B cell (primary cell): ENCODE measurements at regions not wholly inside any gene's neighbourhood (a gene's known extent, or its start where the extent isn't known, plus 50 kb on each side); places are given as distances from the start of the nearest gene placed in this dataset.

Experiments used
- ATAC-seq: fragments of 200-7000 bp; cut with Tn5 transposase; one replicate; pipeline ENCODE4 v1.10.0; 2021; ENCODE audit warnings: low read depth, mild to moderate bottlenecking, moderate number of reproducible peaks, moderate library complexity
- CTCF ChIA-PET: fragments of 350-600 bp; sonication (Branson Sonifier 250); formaldehyde crosslinking; loops from one replicate; lab custom pipeline; 2021; ENCODE audit warnings: antibody characterized with exemption, inconsistent platforms; lab: Charles Lee
- POLR2A ChIA-PET: fragments of 350-600 bp; sonication (Branson Sonifier 250); formaldehyde crosslinking; loops from one replicate; lab custom pipeline; 2021; ENCODE audit warnings: antibody characterized with exemption; lab: Charles Lee
- DNase-seq: peaks from one replicate; pipeline ENCODE4 v3.0.0; 2013
- H2AFZ ChIP-seq: 2 replicates; pipeline ENCODE4 v1.6.1; 2012; ENCODE audit warnings: mild to moderate bottlenecking, low read depth, low read length; ENCODE audit not compliant: insufficient read depth, poor library complexity, severe bottlenecking
- H3K27ac ChIP-seq, 2 donors: 1 replicate in 1 of 2; 2 replicates in 1 of 2; pipeline ENCODE4 v1.5.1; 2012 to 2013; ENCODE audit warnings: low read length in 2 of 2, mild to moderate bottlenecking in 2 of 2, moderate library complexity in 1 of 2
- H3K27me3 ChIP-seq, 4 experiments: fragments of 200-600 bp in 1 of 4; sonication (generic) in 1 of 4; replicated peaks in 1 of 4; 1 replicate in 2 of 4; 2 replicates in 2 of 4; pipeline versions ENCODE4 v1.6.1 to v1.7.0; 2013 to 2016; ENCODE audit warnings: low read length in 3 of 4, mild to moderate bottlenecking in 2 of 4, mixed read lengths in 1 of 4, moderate library complexity in 1 of 4; ENCODE audit not compliant: insufficient read depth in 4 of 4, control insufficient read depth in 3 of 4; ENCODE audit errors: control extremely low read depth in 1 of 4
- H3K36me3 ChIP-seq, 2 experiments: replicated peaks in 1 of 2; 1 replicate in 1 of 2; 2 replicates in 1 of 2; pipeline versions ENCODE4 v1.6.1 to v1.7.1; 2013; ENCODE audit warnings: low read length in 1 of 2; ENCODE audit not compliant: insufficient read depth in 2 of 2, control insufficient read depth in 1 of 2; ENCODE audit errors: control extremely low read depth in 1 of 2, extremely low read depth in 1 of 2
- H3K4me1 ChIP-seq, 2 donors: fragments of 200-600 bp in 1 of 2; sonication (generic) in 1 of 2; 1 replicate in 1 of 2; 2 replicates in 1 of 2; pipeline versions ENCODE4 v1.5.1 to v1.6.1; 2013 to 2017; ENCODE audit warnings: low read length in 2 of 2; ENCODE audit not compliant: control insufficient read depth in 2 of 2, insufficient read depth in 2 of 2
- H3K4me2 ChIP-seq: replicated peaks from 2 replicates; pipeline ENCODE3; 2012; ENCODE audit warnings: mild to moderate bottlenecking, low read depth, low read length; ENCODE audit not compliant: poor library complexity, severe bottlenecking
- H3K4me3 ChIP-seq, 5 experiments: fragments of 200-600 bp in 1 of 5; sonication (generic) in 1 of 5; 1 replicate in 3 of 5; 2 replicates in 2 of 5; pipeline versions ENCODE4 v1.5.1 to v1.7.0; 2011 to 2016; ENCODE audit warnings: low read length in 4 of 5, mild to moderate bottlenecking in 4 of 5, low read depth in 2 of 5, control low read depth in 1 of 5, moderate library complexity in 1 of 5; ENCODE audit not compliant: insufficient read depth in 1 of 5; ENCODE audit errors: control extremely low read depth in 1 of 5, extremely low read depth in 1 of 5
- H3K79me2 ChIP-seq: fragments of 200-600 bp; sonication (generic); one replicate; pipeline ENCODE4 v1.6.0; 2016; ENCODE audit warnings: low read length; ENCODE audit not compliant: control insufficient read depth, insufficient read depth
- H3K9ac ChIP-seq: fragments of 200-600 bp; sonication (generic); 2 replicates; pipeline ENCODE4 v1.6.1; 2017; ENCODE audit warnings: mild to moderate bottlenecking, low read length, moderate library complexity
- H3K9me3 ChIP-seq, 3 donors: one replicate each; pipeline versions ENCODE4 v1.6.1 to v1.7.1; 2013; ENCODE audit warnings: low read length in 2 of 3; ENCODE audit not compliant: control insufficient read depth in 2 of 3, insufficient read depth in 1 of 3; ENCODE audit errors: control extremely low read depth in 1 of 3
- H4K20me1 ChIP-seq: 2 replicates; pipeline ENCODE4 v1.6.0; 2012; ENCODE audit warnings: mild to moderate bottlenecking, low read length; ENCODE audit not compliant: insufficient read depth, control insufficient read depth, poor library complexity, severe bottlenecking
- H3K27ac Mint-ChIP-seq: one replicate; pipeline ENCODE4 v1.8.0; 2021; ENCODE audit warnings: mixed read lengths
- H3K27me3 Mint-ChIP-seq: one replicate; pipeline ENCODE4 v1.8.0; 2021; ENCODE audit warnings: mixed read lengths
- H3K4me1 Mint-ChIP-seq: one replicate; pipeline ENCODE4 v1.8.0; 2021; ENCODE audit warnings: mixed read lengths
- H3K4me3 Mint-ChIP-seq: one replicate; pipeline ENCODE4 v1.8.0; 2021; ENCODE audit warnings: mixed read lengths
- H3K9me3 Mint-ChIP-seq: one replicate; pipeline ENCODE4 v1.8.0; 2022; ENCODE audit warnings: mixed read lengths; ENCODE audit not compliant: insufficient read depth
- EZH2 ChIP-seq: IDR thresholded peaks from 2 replicates; pipeline ENCODE4 v1.6.1; 2012; ENCODE audit warnings: borderline replicate concordance, low read depth, mild to moderate bottlenecking, moderate library complexity, low read length; ENCODE audit not compliant: insufficient read depth, poor library complexity, severe bottlenecking
- WGBS: methylation state at CpG from one replicate; pipeline ENCODE4 v1.1.5; 2013; ENCODE audit warnings: missing lambda C conversion rate; ENCODE audit not compliant: insufficient coverage; 5-methylcytosine and 5-hydroxymethylcytosine counted together
- intact Hi-C: fragments of 100-400 bp; cut with micrococcal nuclease; formaldehyde crosslinking; loops from one replicate; pipeline ENCODE4 v1.10.0; 2022
- TF ChIP-seq, protein P1 (sequence below): fragments of 200-600 bp; IDR thresholded peaks from one replicate; pipeline ENCODE4 v1.8.0; 2022; ENCODE audit warnings: antibody characterized with exemption, mild to moderate bottlenecking

DNA sequence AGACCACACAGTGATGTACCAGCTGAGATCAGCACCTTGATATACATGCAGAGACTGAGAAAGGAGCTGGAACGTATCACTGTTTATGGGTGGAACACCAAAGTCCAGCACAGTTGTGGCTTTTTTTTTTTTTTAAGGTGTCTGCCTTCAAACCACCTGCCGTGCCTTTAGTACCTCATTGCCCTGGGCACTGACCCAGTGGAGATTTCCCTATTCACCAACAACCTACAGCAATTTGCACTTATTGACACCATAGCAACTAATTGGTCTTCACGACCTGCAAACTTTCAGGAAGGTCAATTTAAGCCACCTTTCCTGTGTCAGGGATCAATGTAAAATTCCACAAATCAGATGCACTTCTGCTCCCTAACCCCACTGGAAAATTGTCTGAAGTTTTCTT, 181.6 kb upstream of the ADGRL2 start:
- intact Hi-C loops, result no loop called here
- H3K9me3 Mint-ChIP-seq, result no peaks in the 10 kb centered on the region
- no peaks in the 10 kb centered on the region for H3K4me1 Mint-ChIP-seq
- Histone ChIP-seq H2AFZ (no peak overlapping the region), H4K20me1 (no peaks in the 10 kb centered on the region), H3K27me3 (no peaks in the 10 kb centered on the region), H3K27ac (no peak overlapping the region), H3K4me2 (no peak overlapping the region), H3K9ac (no peak overlapping the region), H3K79me2 (no peaks in the 10 kb centered on the region), H3K9me3 (peaks cover 0 to 13% (median 0%) of the 10 kb centered on the region in 3 donors), H3K36me3 (no peaks in the 10 kb centered on the region), H3K4me3 (no peak overlapping the region), H3K4me1 (no peaks in the 10 kb centered on the region)
- H3K27ac Mint-ChIP-seq, result no peak overlapping the region
- ChIA-PET POLR2A (no interaction called here), CTCF (no interaction called here)
- H3K27me3 Mint-ChIP-seq, result no peaks in the 10 kb centered on the region
- DNase-seq (no peak), ATAC-seq (no peak)
- WGBS, result 94% methylated on average over 2 of the region's 3 CpGs
- TF ChIP-seq EZH2, result no peak
- TF ChIP-seq, protein P1, sequence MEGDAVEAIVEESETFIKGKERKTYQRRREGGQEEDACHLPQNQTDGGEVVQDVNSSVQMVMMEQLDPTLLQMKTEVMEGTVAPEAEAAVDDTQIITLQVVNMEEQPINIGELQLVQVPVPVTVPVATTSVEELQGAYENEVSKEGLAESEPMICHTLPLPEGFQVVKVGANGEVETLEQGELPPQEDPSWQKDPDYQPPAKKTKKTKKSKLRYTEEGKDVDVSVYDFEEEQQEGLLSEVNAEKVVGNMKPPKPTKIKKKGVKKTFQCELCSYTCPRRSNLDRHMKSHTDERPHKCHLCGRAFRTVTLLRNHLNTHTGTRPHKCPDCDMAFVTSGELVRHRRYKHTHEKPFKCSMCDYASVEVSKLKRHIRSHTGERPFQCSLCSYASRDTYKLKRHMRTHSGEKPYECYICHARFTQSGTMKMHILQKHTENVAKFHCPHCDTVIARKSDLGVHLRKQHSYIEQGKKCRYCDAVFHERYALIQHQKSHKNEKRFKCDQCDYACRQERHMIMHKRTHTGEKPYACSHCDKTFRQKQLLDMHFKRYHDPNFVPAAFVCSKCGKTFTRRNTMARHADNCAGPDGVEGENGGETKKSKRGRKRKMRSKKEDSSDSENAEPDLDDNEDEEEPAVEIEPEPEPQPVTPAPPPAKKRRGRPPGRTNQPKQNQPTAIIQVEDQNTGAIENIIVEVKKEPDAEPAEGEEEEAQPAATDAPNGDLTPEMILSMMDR, result no peak
- no peak overlapping the region for H3K4me3 Mint-ChIP-seq

GRCh38 chr1:81618376-81618775, 182.4 kb upstream of the ADGRL2 start:
- Histone ChIP-seq H3K36me3 (no peaks in the 10 kb centered on the region), H2AFZ (no peak overlapping the region), H3K27ac (no peak overlapping the region), H3K4me2 (no peak overlapping the region), H3K27me3 (no peaks in the 10 kb centered on the region), H3K4me1 (no peaks in the 10 kb centered on the region), H4K20me1 (no peaks in the 10 kb centered on the region), H3K79me2 (no peaks in the 10 kb centered on the region), H3K9ac (no peak overlapping the region), H3K4me3 (no peak overlapping the region), H3K9me3 (peaks cover 0 to 13% (median 0%) of the 10 kb centered on the region in 3 donors)
- ChIA-PET CTCF (no interaction called here), POLR2A (interaction anchor here (0.7 kb wide), 1 partner anchor 9 kb away, joined by 3 read pairs; no protein-coding TSS in a partner anchor)
- no peak for TF ChIP-seq EZH2
- TF ChIP-seq, protein P1, result no peak
- no peaks in the 10 kb centered on the region for H3K4me1 Mint-ChIP-seq
- H3K27ac Mint-ChIP-seq, result no peak overlapping the region
- no peak for ATAC-seq
- no peak for DNase-seq
- no peaks in the 10 kb centered on the region for H3K9me3 Mint-ChIP-seq
- no peak overlapping the region for H3K4me3 Mint-ChIP-seq
- H3K27me3 Mint-ChIP-seq, result no peaks in the 10 kb centered on the region
- intact Hi-C loops, result no loop called here
